ENCODE measurements at regions not wholly inside any gene's neighbourhood (a gene's known extent, or its start where the extent isn't known, plus 50 kb on each side); places are given as distances from the start of the nearest gene placed in this dataset.
"Not testable (repeated sequence)": the region's sequence is repeated elsewhere in the genome, so short reads cannot be mapped to it uniquely, and the experiment has no call there.

DNA sequence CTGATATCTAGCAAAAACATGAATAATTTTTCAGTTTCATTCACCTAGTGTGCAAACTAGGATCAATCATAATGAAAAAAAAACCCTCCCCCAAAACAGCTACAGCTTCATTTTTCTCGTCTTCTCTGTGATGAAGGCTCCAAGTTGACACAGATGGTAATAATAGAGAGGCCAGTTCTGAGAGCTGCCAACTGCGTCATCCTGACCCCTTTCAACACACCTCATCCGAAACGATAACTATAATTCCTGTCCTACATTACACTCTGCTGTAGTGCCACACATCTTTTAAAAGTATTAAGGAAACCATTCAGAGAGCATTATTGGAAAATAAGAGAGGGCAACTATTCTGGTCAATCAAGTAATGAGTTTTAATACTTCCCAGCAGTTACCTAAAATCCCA is 962.3 kb upstream of the ADAMTS5 start:
- not testable (repeated sequence) for TF ChIP-seq POLR2A, CTCF, EP300, POLR2AphosphoS5 (IDR thresholded peaks at IDR 0.05)
